Peyer's patch (tissue), 4 donors: ENCODE measurements at regions not wholly inside any gene's neighbourhood (a gene's known extent, or its start where the extent isn't known, plus 50 kb on each side); places are given as distances from the start of the nearest gene placed in this dataset.

ENCODE experiments used
- POLR2A ChIP-seq, 2 donors: fragments of 450-650 bp; IDR thresholded peaks; one replicate each; pipeline ENCODE4 v1.5.1; 2017; ENCODE audit warnings: antibody characterized with exemption in 2 of 2, mild to moderate bottlenecking in 2 of 2, moderate library complexity in 2 of 2
- TF ChIP-seq, protein P1 (sequence below), 6 experiments: fragments of 450-650 bp in 4 of 6; fragments of 200-600 bp in 2 of 6; sonication (generic) in 1 of 6; IDR thresholded peaks; one replicate each; pipeline ENCODE4 v1.5.1; 2017 to 2019; ENCODE audit warnings: antibody characterized with exemption in 6 of 6, mild to moderate bottlenecking in 3 of 6, moderate library complexity in 1 of 6

DNA sequence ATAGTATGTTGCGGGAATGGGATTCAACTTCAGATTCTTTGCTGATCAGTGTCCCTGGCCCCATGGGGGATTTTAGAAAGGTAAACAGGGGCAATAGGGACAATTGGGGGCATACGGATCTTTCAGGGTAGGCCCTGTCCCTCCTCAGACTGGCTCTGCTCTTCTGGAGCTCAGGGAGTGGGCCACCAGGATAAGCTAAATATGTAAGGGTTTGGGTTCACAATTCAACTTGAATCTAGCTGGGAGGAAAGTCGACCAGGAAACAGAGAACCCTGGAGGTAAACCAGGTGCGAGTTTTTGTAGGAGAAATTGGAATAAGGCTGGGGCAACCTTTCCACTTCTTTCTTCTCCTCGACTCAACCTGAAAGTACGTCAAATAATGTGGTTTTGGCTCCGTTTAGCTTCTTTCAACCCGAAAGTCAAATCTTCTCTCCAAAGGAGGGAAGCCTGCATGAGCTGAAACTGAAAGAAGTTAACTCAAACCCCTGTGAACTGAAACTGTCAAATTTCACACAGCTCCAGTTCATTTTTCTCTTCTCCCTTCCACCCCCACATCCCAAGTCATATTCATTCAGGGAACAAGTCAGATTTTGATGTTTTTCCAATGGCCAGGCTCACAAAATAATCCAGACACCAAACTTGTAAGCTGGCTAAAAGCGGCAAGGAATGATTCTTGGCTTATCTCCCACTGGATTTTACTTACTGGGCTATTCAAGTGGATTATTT is 278.2 kb downstream of the CLIC5 start:
- TF ChIP-seq, protein P1, sequence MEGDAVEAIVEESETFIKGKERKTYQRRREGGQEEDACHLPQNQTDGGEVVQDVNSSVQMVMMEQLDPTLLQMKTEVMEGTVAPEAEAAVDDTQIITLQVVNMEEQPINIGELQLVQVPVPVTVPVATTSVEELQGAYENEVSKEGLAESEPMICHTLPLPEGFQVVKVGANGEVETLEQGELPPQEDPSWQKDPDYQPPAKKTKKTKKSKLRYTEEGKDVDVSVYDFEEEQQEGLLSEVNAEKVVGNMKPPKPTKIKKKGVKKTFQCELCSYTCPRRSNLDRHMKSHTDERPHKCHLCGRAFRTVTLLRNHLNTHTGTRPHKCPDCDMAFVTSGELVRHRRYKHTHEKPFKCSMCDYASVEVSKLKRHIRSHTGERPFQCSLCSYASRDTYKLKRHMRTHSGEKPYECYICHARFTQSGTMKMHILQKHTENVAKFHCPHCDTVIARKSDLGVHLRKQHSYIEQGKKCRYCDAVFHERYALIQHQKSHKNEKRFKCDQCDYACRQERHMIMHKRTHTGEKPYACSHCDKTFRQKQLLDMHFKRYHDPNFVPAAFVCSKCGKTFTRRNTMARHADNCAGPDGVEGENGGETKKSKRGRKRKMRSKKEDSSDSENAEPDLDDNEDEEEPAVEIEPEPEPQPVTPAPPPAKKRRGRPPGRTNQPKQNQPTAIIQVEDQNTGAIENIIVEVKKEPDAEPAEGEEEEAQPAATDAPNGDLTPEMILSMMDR (IDR thresholded peaks at IDR 0.05) = no peak
- TF ChIP-seq POLR2A (IDR thresholded peaks at IDR 0.05) = no peak
